GM18909 (cell line): ENCODE measurements at regions not wholly inside any gene's neighbourhood (a gene's known extent, or its start where the extent isn't known, plus 50 kb on each side); places are given as distances from the start of the nearest gene placed in this dataset.

Experiments used
- ATAC-seq: cut with Tn5 transposase; IDR thresholded peaks from one replicate; pipeline ENCODE4 v1.9.1; 2021; ENCODE audit warnings: mild to moderate bottlenecking; ENCODE audit not compliant: unreplicated experiment, poor library complexity

GRCh38 chr3:177469216-177469615 lies 271.9 kb upstream of the TBL1XR1 start:
- no peak for ATAC-seq

- ATAC-seq: no peak
Measured at GRCh38 chr3:177470197-177470941, 273.1 kb upstream of the TBL1XR1 start.

DNA sequence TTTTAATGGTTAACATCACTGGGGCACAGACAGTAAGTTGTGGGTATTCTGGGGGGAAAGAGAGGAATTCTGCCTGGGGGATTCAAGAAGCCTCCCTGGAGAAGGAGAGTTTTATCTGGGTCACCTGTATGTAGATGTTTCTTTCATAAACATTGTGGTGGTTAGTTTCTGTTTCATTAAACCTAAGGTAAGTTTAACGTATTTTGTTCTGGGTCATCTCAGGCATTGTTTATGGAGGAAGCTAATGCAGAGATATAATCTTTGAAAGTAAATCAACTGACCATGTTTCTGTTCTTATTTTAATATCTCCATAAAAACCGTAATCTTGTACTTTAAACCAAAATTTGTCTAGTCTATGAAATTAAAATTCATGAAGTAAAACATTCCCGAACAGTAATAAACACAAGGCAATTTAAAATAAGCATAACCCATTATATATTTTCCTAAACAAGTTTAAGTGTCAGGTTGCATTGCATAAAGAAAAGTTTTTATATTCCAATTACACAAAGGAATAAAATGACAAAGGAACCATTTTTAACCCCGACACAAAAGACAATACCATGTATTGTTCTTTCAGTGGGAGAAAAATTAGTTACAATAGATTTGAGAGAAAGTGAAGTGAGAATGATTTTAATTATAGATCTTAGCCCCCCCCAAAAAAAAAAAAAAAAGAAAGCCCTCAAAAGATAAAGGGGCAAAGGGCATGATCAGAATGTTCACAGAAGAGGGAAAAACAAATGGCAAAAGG lies 274.6 kb upstream of the TBL1XR1 start:
- ATAC-seq: no peak

GRCh38 chr3:177473184-177473583 lies 275.9 kb upstream of the TBL1XR1 start:
- ATAC-seq: no peak

DNA sequence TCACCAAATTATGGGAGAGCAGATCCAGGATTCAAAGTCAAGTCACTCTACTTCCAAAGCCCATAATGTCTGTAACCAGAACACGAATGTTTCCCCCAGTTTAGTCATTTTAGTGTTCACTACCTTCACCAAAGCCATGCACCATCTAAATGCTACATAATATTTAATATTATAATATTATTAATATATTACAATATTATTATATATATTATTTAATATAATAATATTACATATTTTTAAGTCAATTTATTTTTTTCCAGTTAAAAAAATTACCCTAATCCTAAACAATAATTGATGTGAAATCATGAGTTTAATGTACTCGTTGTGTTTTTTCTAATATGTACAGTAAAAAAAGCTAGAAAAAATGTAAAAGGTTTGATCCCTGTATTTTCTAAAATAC lies 276.6 kb upstream of the TBL1XR1 start:
- ATAC-seq: no peak

DNA sequence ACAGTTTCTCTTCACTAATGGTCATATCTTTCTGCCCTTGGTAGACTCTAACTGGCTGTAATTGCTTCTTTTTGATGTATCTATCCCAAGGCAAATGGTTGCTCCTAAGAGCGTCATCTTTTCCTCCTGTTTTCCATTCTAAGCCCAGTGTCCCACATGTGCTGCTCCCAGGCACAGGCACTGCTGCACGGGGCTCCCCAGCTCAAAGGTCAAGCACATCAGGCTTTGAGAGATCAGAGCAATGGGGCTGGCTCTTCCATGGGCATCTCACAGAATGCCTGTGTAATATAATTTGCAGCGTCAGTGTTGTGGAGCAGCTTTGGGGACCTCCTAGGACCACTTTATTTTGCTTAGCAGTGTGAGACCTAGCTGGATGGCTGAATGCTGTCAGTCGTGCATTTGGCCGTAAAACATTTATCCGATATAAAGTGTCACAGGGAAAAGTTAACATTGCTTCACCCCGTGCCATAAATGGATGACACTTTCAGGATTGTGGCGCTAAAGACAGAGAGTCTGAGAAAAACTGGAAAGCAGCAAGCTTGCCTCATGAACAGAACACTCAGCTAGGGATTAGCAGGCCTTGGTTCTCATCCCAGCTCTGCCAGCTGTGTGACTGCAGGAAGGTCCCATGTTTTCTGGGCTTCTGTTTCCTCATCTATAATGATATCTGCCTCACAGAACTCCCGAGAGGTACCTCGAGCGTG lies 277.5 kb upstream of the TBL1XR1 start:
- ATAC-seq: no peak

DNA sequence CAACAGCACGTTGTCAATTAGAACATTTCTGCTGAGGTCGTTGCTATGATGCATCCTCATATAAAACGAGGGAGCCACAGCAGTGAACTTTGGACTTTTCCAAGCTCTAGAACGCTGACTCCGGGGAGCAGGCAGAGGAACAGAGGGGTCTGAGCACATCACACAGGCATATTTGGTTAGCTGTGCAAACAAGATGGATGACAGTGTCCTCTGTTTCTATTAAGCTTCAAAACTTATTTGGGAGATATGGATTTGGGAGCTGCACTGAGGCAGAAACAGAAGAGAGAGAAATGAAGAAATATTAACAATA lies 278.0 kb upstream of the TBL1XR1 start:
- ATAC-seq: no peak

DNA sequence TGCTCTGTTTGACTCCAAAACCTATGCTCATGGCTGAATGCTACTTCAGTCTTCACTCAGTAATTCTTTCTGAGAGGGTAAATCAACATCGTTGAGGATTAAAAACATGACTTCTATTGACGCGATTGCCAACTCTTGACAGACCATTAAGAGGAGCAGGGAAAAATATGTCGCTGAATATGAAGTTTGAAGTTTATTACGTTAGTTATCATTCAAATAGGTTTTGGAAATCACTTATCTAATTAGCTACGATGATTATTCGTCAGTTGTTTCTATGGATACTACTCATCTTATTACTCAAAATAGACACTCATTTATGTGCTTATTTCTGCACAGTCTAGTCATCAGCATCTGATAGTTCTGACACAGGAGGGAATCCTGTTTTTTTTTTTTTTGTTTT lies 279.2 kb upstream of the TBL1XR1 start:
- no peak for ATAC-seq

DNA sequence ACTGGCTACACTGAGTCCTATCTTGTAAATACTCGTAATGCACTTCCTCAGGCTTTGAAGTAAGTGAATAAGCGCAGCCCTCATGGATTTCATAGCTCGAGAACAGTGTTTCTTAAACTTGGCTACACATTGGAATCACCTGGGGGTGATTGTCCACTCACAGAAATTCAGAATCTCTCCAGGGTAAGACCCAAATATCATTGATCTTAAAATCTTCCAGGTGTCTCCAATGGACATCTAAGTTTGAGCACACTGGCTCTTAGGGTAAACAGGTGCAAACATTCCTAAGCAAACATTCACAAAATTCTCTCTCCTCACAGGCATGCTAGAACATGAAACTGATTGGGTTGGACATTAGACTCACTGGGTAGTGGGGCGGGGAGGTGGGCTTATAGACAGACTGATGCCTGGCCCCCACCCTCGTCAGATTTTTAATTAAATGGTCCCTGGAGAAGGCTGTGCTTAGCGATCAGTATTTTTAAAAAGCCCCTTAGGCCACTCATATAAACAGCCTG lies 279.7 kb upstream of the TBL1XR1 start:
- ATAC-seq: no peak

DNA sequence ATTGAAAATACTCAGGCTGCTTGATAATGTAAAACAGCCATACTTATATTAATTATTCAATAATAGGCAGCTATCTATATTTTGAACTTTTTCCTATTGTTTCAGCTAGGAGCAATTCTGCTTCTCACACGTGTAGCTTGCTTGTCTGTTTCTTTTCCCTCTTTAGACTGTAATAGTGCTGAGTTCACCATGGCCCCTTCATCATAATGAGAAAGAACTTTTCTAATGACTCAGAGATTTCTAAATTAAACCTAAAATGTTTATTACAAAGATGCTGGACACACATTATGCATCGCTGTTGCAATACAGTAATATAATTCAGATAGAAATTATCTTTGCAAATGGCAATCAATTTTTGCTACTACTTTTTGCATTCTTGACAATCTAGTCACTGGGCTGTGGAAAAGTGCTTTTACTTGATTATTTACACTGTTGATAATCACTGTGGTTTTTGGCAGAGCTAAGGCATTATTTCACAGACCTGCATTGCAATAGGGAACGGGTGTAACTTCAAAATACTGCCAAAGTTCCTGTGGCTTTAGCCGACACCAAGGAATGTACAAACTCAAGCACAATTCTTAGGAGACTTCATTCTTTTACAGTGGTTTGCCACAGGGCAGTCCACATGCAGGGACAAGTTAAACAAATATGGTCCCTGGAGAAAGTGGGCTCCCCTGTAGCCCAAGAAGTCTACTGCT lies 281.0 kb upstream of the TBL1XR1 start:
- no peak for ATAC-seq

- ATAC-seq: no peak
Measured at GRCh38 chr3:177479630-177480029, 282.3 kb upstream of the TBL1XR1 start.

DNA sequence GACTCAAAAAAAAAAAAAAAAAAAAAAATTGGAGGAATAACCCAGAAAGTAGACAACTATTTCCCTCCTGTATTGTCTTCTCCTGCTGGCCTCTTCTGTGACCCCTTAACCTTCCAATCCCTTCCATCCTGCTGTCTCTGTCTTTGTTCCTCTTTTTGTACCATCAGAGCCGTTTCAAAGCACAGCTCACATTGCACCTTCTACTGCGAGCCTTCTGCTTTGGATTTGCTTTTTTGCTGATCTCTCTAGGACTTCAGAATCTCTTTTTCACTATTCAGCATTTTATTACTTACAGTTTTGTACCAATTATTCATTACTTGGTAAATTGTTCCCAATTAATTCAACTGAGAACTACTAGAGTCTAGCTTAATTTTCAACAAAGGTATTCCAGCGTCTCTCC lies 284.0 kb upstream of the TBL1XR1 start:
- peak; percentile 48 for ATAC-seq

DNA sequence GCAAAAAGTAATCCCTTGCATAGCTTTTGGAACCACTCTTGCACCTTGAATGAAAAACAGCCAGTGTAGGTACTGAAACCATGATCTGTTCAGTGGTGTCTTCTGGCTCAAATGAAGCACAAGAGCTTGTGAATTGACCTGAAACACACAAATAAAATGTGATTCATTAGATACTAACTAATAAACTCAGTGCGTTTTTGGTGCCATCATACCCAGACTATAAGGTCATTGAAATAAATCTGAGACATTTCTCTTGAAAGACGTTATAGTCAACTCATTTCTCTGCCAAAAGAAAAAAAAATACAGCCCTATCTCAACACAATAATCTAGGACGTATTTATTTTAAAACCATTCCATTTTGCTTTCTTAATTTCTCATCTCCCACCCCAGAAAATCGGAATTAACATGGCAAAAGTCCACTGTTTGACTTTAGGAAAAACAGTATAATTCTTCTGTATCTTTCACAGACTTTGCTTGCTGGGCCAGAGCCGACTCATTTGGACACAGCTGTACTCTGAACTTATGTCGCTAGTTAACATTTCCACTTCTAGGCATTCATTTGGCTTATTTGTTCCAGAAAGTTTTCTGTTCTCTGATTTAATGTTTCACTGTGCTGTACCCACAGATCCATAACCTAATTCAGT lies 284.9 kb upstream of the TBL1XR1 start:
- no peak for ATAC-seq

DNA sequence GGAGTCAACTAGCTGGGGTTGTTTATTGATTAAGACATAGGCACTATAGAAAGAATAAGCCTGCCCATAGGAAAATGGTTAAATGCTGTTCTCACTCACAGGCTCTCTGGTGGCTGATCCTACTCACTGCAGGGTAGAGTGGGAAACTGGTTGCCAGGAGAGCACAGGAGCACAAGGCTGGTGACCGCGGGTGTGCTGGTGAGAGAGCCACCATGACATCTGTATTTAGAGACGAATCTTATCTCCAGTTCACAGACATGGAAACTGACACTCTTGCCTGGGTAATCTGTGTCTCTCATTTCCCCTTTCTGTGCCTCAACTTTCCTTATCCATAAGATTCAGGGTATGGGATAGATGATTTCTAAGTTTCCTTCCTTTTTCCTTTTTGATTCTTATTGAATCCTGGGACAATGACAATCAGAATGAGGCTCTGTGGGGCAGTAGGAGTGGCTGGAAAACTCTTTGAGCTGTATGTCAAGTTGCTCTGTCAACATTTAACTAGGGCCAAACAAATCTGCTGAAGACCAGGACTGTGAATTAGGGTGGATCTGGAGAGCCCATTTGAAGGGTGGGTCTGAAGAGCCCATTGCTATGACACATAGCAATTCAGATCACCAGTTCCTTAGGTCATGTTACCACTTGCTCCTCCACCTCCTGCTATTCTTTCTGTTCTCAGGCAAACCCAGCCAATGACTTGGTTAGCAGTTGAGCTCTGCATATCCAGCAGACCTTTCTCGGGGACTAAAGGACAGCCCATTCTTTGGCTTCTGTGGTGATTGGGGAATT lies 286.1 kb upstream of the TBL1XR1 start:
- ATAC-seq: no peak

DNA sequence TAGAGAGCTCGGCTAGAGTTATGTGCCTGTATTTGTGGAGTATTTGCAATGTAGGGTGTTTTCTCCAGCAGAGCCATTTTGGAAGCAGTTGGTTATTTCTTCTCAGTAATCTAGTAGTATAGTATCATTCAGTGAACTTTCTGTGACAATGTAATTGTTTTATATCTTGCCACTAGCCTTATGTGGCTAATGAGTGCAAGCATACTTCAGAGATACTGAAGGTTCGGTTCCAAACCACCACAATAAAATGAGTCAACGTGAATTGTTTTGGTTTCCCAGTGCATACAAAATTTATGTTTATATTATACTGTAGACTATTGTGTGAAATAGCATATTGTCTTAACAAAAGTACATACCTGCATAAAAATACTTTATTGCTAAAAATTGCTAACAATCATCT lies 286.9 kb upstream of the TBL1XR1 start:
- ATAC-seq: no peak

- ATAC-seq: no peak
Measured at GRCh38 chr3:177484926-177485325, 287.6 kb upstream of the TBL1XR1 start.

- no peak for ATAC-seq
Measured at GRCh38 chr3:177487635-177488186, 290.4 kb upstream of the TBL1XR1 start.

DNA sequence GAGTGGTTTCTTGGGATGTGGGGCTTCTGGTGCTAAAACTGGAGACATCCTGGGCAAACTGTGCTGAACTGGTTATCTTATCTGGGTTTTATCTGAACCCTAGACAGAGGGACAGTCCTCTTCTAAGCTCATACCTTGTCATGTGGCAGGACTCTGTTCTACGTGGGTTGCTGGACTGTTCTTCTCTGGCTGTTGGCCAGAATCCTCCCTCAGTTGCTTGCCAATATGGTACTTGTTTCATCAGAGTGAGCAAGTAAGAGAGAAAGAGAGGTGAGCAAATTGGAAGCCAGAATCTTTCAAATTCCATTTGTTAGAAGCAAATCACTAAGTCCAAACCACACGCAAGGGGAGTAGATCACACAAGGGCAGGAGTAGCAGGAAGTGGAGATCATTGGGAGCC lies 291.5 kb upstream of the TBL1XR1 start:
- no peak for ATAC-seq

GRCh38 chr3:177490626-177491025 lies 293.3 kb upstream of the TBL1XR1 start:
- ATAC-seq: no peak
